Activated naive CD4-positive, alpha-beta T cell (primary cell): ENCODE measurements at regions not wholly inside any gene's neighbourhood (a gene's known extent, or its start where the extent isn't known, plus 50 kb on each side); places are given as distances from the start of the nearest gene placed in this dataset.

Source experiments
- DNase-seq, 4 experiments: peaks; one replicate each; lab custom pipeline; 2025; lab: John Stamatoyannopoulos, UW

DNA sequence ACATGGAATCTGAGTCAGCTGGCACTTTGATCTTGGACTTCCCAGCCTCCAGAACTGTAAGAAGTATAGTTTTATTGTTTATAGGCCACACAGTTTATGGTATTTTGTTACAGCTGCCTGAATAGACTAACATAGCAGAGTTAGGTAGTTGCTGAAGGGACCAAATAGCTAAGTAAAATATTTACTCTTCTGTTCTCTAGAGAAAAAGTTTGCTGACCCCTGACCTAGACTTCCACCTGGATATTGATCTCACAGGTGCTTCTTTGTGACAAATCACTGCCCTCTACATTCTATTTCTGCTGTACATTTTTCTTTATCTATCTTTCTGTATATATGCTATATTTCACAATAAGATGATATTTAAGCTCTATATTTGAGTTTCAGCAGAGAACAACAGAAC is 212.5 kb downstream of the CSNK2A3 start:
- no peak for DNase-seq

DNA sequence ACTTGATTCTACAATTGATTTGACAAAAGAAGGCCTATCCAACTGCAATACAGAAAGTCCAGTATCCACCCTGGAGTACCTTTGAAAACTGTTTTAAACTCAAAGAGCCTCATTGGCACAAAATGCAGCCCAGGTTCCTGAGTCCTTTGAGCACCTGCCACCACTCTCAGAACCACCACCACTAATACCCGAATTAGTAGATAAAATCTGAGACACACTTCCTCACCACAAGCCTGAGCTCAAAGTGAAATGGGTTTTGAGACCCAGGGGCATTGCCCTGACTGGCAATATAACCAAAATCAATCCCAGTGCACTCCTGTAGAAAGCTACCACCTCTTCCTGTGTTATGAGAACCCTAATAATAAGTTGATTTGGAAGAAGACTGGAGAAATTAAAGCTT is 215.7 kb downstream of the CSNK2A3 start:
- DNase-seq: no peak

GRCh38 chr11:11135820-11136476 is 217.1 kb downstream of the CSNK2A3 start:
- no peak for DNase-seq

DNA sequence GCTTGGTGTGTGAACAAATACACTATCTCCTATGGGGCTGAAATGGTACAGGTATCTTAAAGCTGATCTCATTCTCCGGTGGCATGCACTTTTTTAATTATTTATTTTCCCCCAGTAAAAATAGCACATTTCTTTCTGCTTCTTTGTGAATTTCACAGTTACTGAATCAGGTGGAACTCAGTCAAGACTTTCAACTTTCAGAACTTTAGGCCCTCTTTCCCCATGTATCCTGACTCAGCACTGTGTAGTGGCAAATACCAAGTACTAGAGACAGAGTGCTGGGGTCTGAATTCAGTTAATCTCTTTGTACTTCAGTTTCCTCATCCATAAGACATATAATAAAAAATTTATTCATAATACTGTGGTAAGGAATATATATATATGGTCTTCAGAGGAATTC is 223.9 kb downstream of the CSNK2A3 start:
- no peak for DNase-seq

GRCh38 chr11:11125618-11126017 is 227.4 kb downstream of the CSNK2A3 start:
- DNase-seq: no peak

GRCh38 chr11:11122749-11123148 is 230.3 kb downstream of the CSNK2A3 start:
- DNase-seq: no peak

- DNase-seq: no peak
Observed at GRCh38 chr11:11119917-11120316, 233.1 kb downstream of the CSNK2A3 start.

- DNase-seq: no peak
Observed at GRCh38 chr11:11117730-11118129, 235.3 kb downstream of the CSNK2A3 start.

DNA sequence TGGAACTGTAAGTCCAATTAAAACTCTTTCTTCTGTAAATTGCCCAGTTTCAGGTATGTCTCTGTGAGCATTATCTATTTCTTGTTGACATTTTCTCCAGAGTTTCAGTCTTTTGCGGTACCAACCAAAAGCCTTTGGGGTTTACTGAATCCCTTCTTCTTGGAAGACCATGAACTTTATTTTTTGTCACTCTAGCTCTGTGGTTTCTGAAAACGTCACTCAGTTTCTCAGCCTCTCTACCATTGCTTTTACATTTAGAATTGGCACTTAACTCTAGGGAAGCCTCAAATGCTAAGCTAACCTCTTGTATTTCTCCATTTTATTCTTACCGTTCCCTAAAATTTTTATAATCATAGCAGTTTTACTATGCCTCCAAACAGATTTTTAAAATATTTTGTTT is 237.6 kb downstream of the CSNK2A3 start:
- DNase-seq: no peak

- no peak for DNase-seq
Observed at GRCh38 chr11:11113626-11114025, 239.4 kb downstream of the CSNK2A3 start.

DNA sequence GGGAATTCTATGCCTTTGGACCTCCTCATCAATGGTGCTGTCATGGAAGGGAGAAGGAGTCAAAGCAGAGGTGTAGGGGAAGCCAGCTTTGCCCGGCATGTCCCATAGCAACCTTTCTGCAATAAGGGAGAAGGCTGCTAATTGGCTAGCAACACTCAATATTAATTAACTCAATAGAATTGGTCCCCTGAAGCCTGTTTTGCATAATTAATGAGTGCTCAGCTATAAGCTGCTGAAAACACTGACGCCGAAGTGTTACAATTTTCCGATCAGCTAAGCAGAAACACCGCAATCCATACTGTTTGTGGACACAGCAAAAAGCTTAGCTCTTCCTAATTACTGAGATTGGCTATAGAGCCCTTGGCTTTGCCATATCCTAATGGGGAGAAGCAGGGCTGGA is 245.0 kb downstream of the CSNK2A3 start:
- DNase-seq: no peak

DNA sequence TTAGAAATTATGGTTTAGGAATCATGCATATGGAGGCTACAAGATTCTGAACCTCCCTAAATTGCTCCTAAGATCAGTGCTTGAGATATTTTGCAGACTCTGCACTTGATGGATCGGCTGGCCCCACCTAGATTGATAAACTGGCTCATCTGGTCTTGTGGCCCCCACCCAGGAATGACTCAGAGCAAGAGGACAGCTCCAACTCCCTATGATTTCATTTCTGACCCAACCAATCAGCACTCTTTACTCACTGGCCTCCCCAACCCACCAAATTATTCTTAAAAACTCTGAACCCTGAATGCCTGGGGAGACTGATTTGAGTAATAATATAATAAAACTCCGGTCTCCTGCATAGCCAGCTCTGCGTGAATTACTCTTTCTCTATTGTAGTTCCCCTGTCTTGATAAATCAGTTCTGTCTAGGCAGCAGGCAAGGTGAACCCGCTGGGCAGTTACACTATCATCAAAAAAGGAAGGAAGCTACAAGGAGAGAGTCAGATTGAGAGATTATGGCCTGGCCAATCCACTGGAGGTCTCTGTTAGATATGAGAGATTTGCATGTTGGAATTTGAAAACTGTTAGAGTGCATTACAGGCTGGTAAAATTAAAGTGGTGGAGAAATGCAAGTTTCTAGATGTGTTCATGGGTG is 245.8 kb downstream of the CSNK2A3 start:
- DNase-seq: no peak

- no peak for DNase-seq
Observed at GRCh38 chr11:11105361-11105760, 247.5 kb upstream of the ZBED5 start.

DNA sequence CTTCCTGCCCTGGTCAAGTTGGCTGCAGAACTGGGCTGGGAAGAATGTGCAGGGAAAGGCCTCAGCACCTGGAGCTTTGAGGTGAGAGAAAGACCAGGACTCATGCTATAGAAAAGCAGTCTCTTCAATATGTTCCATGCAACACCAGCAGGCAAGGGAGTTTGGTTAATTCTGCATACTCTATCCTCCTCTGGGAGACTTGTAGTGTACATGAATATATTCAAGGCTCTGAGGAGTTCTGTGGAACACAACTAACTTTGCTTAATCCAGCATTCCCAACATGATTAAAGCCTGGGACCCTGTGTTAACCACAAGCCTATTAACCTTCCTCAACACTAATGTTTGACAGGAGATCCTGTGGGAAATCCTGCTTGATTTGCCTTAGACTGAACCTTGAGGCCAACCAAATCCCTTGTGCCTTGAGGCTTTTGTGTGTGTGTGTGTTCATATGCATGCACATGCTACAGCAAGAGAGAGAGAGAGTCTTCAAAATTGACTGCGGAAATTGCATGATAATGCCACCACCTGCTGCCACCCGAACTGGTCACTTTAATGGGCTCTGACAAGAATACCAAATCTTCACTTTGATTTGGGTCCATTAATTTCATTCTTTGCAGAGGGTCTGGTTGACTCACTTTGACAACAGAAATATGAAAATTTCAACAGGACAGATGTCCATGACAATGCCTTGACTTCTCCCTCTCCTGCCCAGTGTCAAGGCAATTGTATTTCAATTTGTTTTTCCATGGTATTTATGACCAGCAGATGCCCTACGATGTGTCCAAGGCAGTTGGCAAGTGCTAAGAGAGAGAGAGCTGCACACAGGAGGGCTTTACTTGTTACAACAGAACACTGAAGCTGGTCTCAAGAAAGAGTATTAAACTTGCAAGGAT is 238.2 kb upstream of the ZBED5 start:
- DNase-seq: no peak

DNA sequence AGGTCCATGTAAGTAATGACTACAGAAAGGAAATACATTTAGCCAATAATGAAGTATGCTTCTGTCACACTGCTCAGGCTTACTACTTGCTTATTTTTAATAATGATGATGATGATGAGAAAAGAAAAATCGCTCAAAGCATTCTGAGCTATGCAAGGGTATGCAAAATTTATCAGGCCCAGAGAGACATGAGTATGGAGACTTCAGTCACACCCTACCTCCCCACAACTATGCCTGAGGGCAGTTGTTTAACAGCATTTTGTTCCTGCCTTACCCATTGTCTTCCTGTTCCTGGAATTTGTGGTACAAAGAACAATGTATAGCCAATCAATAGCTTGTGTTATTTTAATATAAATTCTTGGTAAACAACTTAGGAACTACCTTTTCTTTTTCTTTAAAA is 232.6 kb upstream of the ZBED5 start:
- DNase-seq: no peak

GRCh38 chr11:11089805-11090204 is 232.0 kb upstream of the ZBED5 start:
- DNase-seq: no peak

GRCh38 chr11:11086979-11087378 is 229.1 kb upstream of the ZBED5 start:
- DNase-seq: no peak

DNA sequence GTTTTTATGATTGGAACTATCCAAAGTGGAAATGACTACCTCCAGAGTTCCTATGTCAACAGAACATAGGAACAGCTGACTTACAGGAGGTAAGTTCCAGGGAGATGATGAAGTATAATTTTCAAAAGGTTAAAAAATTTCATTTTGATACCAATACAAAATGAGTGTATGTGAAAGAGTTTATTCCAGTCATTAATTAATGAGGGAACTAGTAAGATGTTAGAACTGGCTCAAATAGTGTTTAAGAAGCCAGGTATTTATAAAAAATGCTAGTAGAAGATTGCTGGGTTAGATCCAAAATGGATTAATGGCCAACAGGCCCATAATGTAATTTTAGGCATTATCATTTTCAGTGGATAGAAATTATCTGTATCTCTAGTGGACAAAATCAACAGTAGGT is 227.7 kb upstream of the ZBED5 start:
- DNase-seq: no peak

- no peak for DNase-seq
Observed at GRCh38 chr11:11084337-11084736, 226.5 kb upstream of the ZBED5 start.

DNA sequence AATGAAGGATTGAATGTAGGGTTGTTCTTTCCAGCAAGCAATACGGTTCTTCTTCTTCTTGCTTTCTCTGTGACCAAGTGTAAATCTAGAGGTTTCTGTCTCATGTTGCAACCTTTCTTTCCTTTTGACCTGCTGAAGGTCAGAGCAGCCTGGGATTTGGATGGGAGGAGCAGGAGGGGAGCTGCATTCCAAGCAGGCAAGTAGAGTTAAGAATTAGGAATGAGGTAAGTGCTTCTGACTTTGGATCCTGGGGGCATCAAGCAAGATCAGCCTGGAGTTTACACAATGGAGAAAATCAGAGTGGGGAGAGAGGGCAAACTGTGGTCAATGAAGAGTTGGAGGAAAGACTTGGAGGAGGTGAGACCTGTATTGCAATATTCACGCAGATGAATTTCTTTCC is 225.6 kb upstream of the ZBED5 start:
- no peak for DNase-seq

- no peak for DNase-seq
Observed at GRCh38 chr11:11082646-11083045, 224.8 kb upstream of the ZBED5 start.

DNA sequence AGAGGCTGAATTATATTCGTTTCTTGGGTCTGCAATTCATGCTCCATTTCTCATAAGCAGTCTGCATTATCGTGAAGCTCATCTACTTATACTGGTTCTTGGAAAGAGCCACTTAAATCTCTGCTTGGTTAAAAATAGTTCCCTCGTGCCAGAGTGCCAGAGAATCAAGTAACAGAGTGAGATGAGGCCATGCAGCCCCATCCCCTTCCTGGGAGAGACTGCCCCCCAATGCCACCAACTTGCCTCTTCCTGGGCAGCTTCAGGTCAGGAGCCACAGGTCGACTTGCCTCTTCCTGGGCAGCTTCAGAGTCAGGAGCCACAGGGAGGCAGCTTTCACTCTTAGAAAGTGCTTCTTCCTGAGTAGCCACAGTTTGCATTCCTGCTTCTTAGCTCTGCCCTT is 223.9 kb upstream of the ZBED5 start:
- no peak for DNase-seq

GRCh38 chr11:11081288-11081687 is 223.4 kb upstream of the ZBED5 start:
- DNase-seq: no peak
